Omental fat pad (tissue), 3 donors: ENCODE measurements at regions not wholly inside any gene's neighbourhood (a gene's known extent, or its start where the extent isn't known, plus 50 kb on each side); places are given as distances from the start of the nearest gene placed in this dataset.
"Not testable (repeated sequence)": the region's sequence is repeated elsewhere in the genome, so short reads cannot be mapped to it uniquely, and the experiment has no call there.

Experiments used
- ATAC-seq: fragments of 150-250 bp; one replicate; pipeline ENCODE4 v1.9.1; 2016; ENCODE audit warnings: mild to moderate bottlenecking, moderate library complexity; ENCODE audit not compliant: low FRiP score
- DNase-seq: peaks from one replicate; pipeline ENCODE4 v3.0.0-alpha.2; 2019; ENCODE audit warnings: low spot score
- TF ChIP-seq, protein P1 (sequence below), 3 donors: fragments of 450-650 bp; IDR thresholded peaks; one replicate each; pipeline ENCODE4 v1.5.1; 2016 to 2017; ENCODE audit warnings: antibody characterized with exemption in 3 of 3, mild to moderate bottlenecking in 3 of 3, moderate library complexity in 2 of 3

DNA sequence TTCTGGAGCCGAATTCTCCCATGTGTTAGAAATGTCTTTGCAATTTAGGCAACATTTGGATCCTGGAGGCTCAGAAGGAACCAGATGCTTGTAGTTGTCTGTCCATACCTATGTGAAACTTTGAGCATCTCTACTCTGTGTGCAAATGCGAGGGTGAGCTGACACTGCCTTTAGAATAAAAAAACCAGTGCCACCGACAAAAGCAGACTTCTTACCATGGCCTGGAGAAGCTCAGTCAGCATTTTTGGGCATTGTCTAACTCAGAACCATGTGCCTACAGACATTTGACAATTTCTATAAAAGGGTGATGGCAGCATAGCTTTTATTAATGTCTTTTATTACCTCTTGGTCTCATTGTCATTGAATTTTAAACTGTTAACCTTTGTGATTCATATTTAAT, 78.4 kb upstream of the PPM1H start:
- no peak for ATAC-seq
- TF ChIP-seq, protein P1, sequence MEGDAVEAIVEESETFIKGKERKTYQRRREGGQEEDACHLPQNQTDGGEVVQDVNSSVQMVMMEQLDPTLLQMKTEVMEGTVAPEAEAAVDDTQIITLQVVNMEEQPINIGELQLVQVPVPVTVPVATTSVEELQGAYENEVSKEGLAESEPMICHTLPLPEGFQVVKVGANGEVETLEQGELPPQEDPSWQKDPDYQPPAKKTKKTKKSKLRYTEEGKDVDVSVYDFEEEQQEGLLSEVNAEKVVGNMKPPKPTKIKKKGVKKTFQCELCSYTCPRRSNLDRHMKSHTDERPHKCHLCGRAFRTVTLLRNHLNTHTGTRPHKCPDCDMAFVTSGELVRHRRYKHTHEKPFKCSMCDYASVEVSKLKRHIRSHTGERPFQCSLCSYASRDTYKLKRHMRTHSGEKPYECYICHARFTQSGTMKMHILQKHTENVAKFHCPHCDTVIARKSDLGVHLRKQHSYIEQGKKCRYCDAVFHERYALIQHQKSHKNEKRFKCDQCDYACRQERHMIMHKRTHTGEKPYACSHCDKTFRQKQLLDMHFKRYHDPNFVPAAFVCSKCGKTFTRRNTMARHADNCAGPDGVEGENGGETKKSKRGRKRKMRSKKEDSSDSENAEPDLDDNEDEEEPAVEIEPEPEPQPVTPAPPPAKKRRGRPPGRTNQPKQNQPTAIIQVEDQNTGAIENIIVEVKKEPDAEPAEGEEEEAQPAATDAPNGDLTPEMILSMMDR (IDR thresholded peaks at IDR 0.05): no peak
- no peak for DNase-seq

DNA sequence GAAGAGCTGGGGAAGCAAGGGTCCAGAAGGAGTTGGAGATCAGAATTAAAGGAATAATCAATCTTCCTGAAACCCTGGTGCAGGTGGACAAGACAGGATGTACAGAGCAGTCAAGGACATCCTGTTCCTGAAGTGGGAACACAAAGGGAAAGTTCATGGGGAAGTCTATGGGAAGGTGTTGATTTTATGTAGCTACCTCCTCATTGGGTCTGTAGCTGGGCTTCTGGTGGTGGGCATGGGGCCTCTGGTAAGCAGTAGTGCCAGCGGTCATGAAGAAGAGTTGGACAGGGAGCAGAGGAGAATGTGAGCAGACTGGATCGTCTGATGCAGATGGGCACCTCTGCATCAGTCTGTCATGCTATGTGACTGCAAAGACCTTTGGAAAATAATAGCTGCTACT, 75.7 kb upstream of the PPM1H start:
- no peak for DNase-seq
- TF ChIP-seq, protein P1 (IDR thresholded peaks at IDR 0.05): no peak
- no peak for ATAC-seq

DNA sequence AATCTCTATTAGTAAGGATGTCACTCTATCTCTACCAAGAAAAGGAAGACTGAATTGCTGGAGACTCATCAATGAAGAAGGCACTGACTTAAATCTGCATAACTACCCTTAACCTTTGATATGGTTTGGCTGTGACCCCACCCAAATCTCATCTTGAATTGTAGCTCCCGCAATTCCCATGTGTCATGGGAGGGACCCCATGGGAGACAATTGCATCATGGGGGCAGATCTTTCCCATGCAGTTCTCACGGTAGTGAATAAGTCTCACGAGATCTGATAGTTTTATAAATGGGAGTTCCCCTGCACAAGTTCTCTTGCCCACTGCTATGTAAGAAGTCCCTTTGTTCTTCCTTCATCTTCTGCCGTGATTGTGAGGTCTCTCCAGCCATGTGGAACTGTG, 73.4 kb upstream of the PPM1H start:
- DNase-seq: no peak
- TF ChIP-seq, protein P1 (IDR thresholded peaks at IDR 0.05): no peak
- ATAC-seq: no peak

DNA sequence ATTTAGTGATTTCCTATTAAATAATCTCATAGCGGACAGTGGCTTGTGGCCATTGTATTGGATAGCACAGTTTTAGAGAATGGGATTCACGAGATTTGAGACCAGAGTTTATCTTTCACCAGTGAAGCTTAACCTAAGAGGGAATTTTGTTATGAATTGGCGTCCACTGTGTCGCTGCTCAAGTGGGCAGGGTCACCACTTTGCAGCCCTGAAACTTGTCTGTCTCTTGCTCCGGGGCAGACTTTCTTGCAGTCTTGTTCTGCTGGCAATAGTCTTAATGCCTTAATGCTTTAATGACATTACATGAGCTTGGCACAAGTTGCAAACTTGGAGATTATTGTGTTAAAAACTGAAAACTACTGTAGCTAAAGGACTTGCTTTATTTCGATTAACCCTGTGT, 72.8 kb upstream of the PPM1H start:
- no peak for DNase-seq
- TF ChIP-seq, protein P1 (IDR thresholded peaks at IDR 0.05): no peak
- ATAC-seq: no peak

DNA sequence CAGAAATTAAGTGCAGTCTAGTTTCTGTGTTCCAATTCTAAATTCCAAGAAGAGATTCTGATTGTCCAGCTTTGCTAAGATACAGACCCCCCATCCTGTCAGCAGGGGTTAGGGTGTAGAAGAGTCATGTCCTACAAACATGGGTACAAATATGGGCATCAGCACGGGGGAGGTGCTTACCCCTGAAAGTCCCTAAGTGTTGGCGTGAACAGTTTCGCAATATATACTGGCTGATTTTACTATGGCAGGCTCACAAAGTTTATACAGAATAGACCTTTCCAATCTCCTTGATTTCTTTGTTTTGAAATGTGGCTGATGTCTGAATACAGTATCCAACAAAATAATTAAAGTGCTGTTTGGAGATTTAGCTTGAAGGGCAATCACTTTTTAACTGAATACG, 71.6 kb upstream of the PPM1H start:
- ATAC-seq (no peak), DNase-seq (no peak)
- TF ChIP-seq, protein P1 (IDR thresholded peaks at IDR 0.05): no peak

DNA sequence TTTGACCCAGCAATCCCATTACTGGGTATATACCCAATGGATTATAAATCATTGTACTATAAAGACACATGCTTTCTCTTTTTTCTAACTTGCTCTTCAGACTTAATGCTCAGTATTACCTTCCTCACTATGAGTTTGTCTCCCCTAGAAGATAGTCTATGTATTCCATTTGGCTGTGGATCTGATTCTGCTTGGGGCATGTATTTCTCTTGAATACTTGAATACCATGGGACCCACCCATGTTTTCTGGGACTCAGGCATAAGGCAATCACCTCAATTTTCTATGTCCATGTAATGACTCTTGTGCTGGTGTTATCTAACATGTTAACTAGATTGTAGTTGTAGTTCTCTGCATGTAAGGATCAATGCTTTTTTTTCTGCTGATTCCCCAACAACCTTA, 70.4 kb upstream of the PPM1H start:
- no peak for DNase-seq
- TF ChIP-seq, protein P1 (IDR thresholded peaks at IDR 0.05): no peak
- no peak for ATAC-seq

DNA sequence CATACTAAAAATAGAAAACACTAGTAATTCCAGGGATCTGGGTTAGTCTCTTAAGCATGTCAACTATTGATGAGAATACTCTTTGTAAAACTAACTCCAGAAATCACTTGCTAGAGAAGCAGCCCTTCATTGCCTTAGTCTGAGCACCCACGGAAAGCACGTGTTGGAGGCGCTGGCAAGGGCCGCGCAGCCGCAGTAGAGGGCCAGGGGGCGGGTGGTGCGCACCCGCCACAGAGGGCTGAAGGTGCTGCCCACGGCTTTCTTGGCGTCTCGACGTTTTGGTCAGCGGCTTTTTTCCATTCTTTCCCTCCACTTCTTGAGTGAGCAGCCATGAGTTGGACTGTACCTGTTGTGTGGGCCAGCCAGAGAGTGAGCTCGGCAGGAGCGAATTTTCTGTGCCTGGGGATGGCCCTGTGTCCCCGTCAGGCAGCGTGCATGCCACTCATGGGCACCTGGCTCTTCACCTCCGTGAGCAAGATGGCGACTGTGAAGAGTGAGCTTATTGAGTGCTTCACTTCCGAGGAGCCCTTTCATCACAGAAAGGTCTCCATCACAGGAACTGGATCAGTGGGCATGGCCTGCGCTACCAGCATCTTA, 68.4 kb upstream of the PPM1H start:
- TF ChIP-seq, protein P1 (IDR thresholded peaks at IDR 0.05): no peak
- DNase-seq (no peak), ATAC-seq (no peak)

DNA sequence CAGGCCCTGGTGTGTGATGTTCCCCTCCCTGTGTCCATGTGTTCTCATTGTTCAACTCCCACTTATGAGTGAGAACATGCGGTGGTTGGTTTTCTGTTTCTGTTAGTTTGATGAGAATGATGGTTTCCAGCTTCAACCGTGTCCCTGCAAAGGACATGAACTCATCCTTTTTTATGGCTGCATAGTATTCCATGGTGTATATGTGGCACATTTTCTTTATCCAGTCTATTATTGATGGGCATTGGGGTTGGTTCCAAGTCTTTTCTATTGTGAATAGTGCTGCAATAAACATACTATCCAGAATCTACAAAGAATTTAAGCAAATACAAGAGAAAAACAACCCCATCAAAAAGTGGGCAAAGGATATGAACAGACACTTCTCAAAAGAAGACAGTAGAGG, 67.1 kb upstream of the PPM1H start:
- not testable (repeated sequence) for DNase-seq, ATAC-seq
